ENCODE measurements at regions not wholly inside any gene's neighbourhood (a gene's known extent, or its start where the extent isn't known, plus 50 kb on each side); places are given as distances from the start of the nearest gene placed in this dataset.

DNA sequence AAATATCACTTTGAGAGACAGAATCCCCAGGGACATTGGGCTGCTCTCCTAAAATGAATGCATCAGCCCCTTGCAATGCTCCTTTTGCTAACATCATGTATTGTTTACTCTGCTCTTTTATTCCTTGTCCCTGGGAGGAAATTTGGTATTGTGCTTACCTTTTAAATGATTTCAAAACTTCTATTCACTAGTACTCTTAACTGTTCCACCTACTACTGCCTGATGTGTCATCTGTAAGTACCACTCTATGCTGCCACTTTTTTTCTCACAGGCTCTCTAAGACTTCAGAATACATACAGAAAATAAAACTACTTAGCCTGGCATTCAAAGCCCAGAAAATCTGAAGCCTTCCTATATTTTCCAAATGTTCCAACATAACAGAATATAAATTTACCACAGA is 667.2 kb downstream of the BRINP1 start:
- TF ChIP-seq, protein P1, sequence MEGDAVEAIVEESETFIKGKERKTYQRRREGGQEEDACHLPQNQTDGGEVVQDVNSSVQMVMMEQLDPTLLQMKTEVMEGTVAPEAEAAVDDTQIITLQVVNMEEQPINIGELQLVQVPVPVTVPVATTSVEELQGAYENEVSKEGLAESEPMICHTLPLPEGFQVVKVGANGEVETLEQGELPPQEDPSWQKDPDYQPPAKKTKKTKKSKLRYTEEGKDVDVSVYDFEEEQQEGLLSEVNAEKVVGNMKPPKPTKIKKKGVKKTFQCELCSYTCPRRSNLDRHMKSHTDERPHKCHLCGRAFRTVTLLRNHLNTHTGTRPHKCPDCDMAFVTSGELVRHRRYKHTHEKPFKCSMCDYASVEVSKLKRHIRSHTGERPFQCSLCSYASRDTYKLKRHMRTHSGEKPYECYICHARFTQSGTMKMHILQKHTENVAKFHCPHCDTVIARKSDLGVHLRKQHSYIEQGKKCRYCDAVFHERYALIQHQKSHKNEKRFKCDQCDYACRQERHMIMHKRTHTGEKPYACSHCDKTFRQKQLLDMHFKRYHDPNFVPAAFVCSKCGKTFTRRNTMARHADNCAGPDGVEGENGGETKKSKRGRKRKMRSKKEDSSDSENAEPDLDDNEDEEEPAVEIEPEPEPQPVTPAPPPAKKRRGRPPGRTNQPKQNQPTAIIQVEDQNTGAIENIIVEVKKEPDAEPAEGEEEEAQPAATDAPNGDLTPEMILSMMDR (IDR thresholded peaks at IDR 0.05; ENCODE audit: insufficient read depth, low read length, poor library complexity, severe bottlenecking): no peak
- no peak for DNase-seq (ENCODE audit: extremely low read depth, insufficient read length)
- H3K27me3 ChIP-seq (replicated peaks; ENCODE audit: control insufficient read depth, insufficient read depth, low read length): no peaks in the 10 kb centered on the region
- no peaks in the 10 kb centered on the region for H3K36me3 ChIP-seq (ENCODE audit: control insufficient read depth, insufficient read depth, low read length)
- no peak overlapping the region for H3K4me3 ChIP-seq (replicated peaks; ENCODE audit: low read depth, low read length)

DNA sequence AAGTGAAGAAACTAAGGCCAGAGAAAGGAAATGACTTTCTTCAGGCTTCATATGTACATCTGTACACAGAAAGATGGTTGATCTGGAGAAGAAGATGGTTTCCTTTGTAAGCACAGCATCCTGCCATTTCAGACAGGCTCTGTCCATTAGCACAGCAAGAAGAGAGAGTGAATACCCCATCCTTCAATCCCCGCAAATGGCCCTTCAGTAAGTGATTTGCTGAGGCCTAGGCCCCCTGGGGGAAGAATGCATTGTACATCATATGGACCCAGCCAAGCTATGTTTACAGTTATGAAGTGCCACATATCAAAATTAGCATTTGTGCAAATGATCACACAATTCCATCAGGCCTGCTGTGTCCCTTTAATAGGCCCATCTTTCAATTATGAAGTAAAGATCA is 657.4 kb downstream of the BRINP1 start:
- TF ChIP-seq, protein P1 (IDR thresholded peaks at IDR 0.05; ENCODE audit: insufficient read depth, low read length, poor library complexity, severe bottlenecking): no peak
- no peak overlapping the region for H3K4me3 ChIP-seq (replicated peaks; ENCODE audit: low read depth, low read length)
- no peaks in the 10 kb centered on the region for H3K27me3 ChIP-seq (replicated peaks; ENCODE audit: control insufficient read depth, insufficient read depth, low read length)
- no peak for DNase-seq (ENCODE audit: extremely low read depth, insufficient read length)
- no peaks in the 10 kb centered on the region for H3K36me3 ChIP-seq (ENCODE audit: control insufficient read depth, insufficient read depth, low read length)

DNA sequence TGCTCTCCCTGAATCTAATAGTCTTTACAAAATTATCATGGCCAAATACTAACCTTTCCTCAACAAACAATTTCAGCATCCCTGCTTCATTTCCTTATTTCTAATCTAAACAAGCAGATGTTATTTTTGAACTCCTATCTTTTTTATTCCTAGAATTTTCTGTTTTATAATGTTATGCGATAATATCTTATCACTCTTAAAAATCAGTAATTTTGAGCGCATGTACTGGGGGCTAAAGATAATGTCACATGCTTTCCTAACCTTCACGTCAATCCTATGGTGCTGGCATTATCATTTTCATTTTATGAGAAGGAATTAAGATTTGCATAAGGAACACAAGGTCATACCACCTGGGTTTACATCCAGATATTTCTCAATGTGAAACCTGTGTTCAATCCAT is 648.0 kb downstream of the BRINP1 start:
- Histone ChIP-seq H3K27me3 (replicated peaks; ENCODE audit: control insufficient read depth, insufficient read depth, low read length) (no peaks in the 10 kb centered on the region), H3K4me3 (replicated peaks; ENCODE audit: low read depth, low read length) (no peak overlapping the region), H3K36me3 (ENCODE audit: control insufficient read depth, insufficient read depth, low read length) (no peaks in the 10 kb centered on the region)
- DNase-seq (ENCODE audit: extremely low read depth, insufficient read length): no peak
- TF ChIP-seq, protein P1 (IDR thresholded peaks at IDR 0.05; ENCODE audit: insufficient read depth, low read length, poor library complexity, severe bottlenecking): no peak

DNA sequence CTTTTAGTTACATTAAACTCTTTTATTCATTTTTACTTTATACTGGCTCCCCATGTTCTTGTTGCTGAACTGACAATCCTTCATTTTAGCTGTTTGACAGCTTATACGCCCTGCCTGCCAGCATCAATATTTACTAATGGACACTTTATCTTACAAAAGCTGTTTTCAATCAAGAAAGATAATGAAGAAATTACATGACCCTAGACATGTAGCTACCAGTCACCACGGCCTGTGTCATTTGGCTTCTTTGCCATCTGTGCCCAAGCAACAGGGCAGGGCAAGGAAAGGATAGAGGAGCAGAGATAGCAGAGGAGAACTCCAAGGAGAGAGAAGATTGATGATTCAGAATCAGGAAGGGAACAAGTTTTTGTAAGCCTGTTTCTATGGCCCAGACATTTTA is 647.3 kb downstream of the BRINP1 start:
- H3K36me3 ChIP-seq (ENCODE audit: control insufficient read depth, insufficient read depth, low read length): no peaks in the 10 kb centered on the region
- no peaks in the 10 kb centered on the region for H3K27me3 ChIP-seq (replicated peaks; ENCODE audit: control insufficient read depth, insufficient read depth, low read length)
- TF ChIP-seq, protein P1 (IDR thresholded peaks at IDR 0.05; ENCODE audit: insufficient read depth, low read length, poor library complexity, severe bottlenecking): no peak
- H3K4me3 ChIP-seq (replicated peaks; ENCODE audit: low read depth, low read length): no peak overlapping the region
- no peak for DNase-seq (ENCODE audit: extremely low read depth, insufficient read length)

DNA sequence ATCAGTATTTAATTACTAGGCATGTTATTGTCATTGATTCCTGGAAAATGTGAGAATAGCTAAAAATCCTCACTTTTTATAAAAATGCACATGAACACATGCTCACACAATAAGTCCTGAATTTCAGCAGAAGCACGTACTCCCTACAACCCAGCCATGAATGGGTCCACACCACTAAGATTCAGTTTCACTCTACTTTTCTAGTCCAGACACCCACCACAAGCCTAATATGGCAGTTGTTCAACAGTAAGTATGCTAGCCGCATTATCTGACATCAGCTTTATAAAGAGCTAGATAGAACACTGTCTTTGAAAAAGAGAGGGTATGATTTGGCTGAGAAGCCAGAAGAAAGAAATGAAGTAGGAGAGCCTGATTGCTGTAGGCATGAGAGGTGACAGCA is 639.3 kb downstream of the BRINP1 start:
- TF ChIP-seq, protein P1 (IDR thresholded peaks at IDR 0.05; ENCODE audit: insufficient read depth, low read length, poor library complexity, severe bottlenecking): no peak
- no peaks in the 10 kb centered on the region for H3K36me3 ChIP-seq (ENCODE audit: control insufficient read depth, insufficient read depth, low read length)
- no peak for DNase-seq (ENCODE audit: extremely low read depth, insufficient read length)
- H3K4me3 ChIP-seq (replicated peaks; ENCODE audit: low read depth, low read length): no peak overlapping the region
- no peaks in the 10 kb centered on the region for H3K27me3 ChIP-seq (replicated peaks; ENCODE audit: control insufficient read depth, insufficient read depth, low read length)

DNA sequence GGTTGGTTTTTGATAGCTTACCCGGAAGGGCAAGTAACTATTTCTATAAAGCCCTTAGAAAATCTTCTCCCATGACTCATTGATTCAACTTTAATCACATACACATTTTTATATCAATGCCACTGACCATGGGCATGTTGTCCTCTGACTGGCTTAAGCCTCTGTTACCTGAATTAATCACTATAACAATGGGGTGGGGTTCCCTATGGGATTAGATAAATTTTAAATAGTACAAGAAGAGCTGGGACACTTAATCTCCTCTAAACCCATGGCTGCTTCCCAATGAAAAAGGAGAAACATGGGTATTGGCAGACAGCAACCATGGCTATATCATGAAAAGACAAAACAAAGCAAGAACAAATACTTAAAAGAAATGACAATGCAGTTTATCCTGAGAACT is 636.2 kb downstream of the BRINP1 start:
- no peak for DNase-seq (ENCODE audit: extremely low read depth, insufficient read length)
- Histone ChIP-seq H3K36me3 (ENCODE audit: control insufficient read depth, insufficient read depth, low read length) (no peaks in the 10 kb centered on the region), H3K27me3 (replicated peaks; ENCODE audit: control insufficient read depth, insufficient read depth, low read length) (no peaks in the 10 kb centered on the region), H3K4me3 (replicated peaks; ENCODE audit: low read depth, low read length) (no peak overlapping the region)
- TF ChIP-seq, protein P1 (IDR thresholded peaks at IDR 0.05; ENCODE audit: insufficient read depth, low read length, poor library complexity, severe bottlenecking): no peak
